Heart right ventricle (tissue), 16 donors: ENCODE measurements at regions not wholly inside any gene's neighbourhood (a gene's known extent, or its start where the extent isn't known, plus 50 kb on each side); places are given as distances from the start of the nearest gene placed in this dataset.

Experiments
- ATAC-seq, 8 donors: fragments of 200-7000 bp; cut with Tn5 transposase; one replicate each; pipeline ENCODE4 v1.9.1; 2020; ENCODE audit warnings: mild to moderate bottlenecking in 8 of 8, moderate library complexity in 8 of 8, moderate number of reproducible peaks in 1 of 8
- DNase-seq, 2 donors: peaks; one replicate each; pipeline ENCODE4 v3.0.0-alpha.2; 2020
- H3K27ac ChIP-seq, 10 donors: fragments of 200-600 bp; sonication (generic) in 2 of 10; one replicate each; pipeline versions ENCODE4 v1.5.0 to v1.8.0; 2020 to 2022; ENCODE audit warnings: mild to moderate bottlenecking in 3 of 10
- H3K27me3 ChIP-seq, 7 donors: fragments of 200-600 bp; one replicate each; pipeline ENCODE4 v1.8.0; 2021 to 2022; ENCODE audit warnings: mild to moderate bottlenecking in 2 of 7
- H3K36me3 ChIP-seq, 9 donors: fragments of 200-600 bp; sonication (generic) in 1 of 9; one replicate each; pipeline versions ENCODE4 v1.5.0 to v1.8.0; 2020 to 2022; ENCODE audit warnings: mild to moderate bottlenecking in 2 of 9
- H3K4me1 ChIP-seq, 9 donors: fragments of 200-600 bp; sonication (generic) in 1 of 9; one replicate each; pipeline versions ENCODE4 v1.5.0 to v1.8.0; 2020 to 2022; ENCODE audit warnings: mild to moderate bottlenecking in 4 of 9
- H3K4me3 ChIP-seq, 10 donors: fragments of 200-600 bp; sonication (generic) in 2 of 10; one replicate each; pipeline versions ENCODE4 v1.5.0 to v1.8.0; 2020 to 2022; ENCODE audit warnings: mild to moderate bottlenecking in 7 of 10, moderate library complexity in 2 of 10
- H3K9me3 ChIP-seq, 11 donors: fragments of 200-600 bp in 10 of 11; sonication (generic) in 2 of 11; one replicate each; pipeline versions ENCODE4 v1.5.0 to v1.8.0; 2013 to 2022; ENCODE audit warnings: mild to moderate bottlenecking in 2 of 11, control low read depth in 1 of 11, moderate library complexity in 1 of 11
- WGBS, 2 donors: extraction: QIAGEN DNeasy Blood & Tissue Kit; methylation state at CpG; one replicate each; pipeline ENCODE4 v1.1.7; 2013; ENCODE audit warnings: inconsistent platforms in 1 of 2; 5-methylcytosine and 5-hydroxymethylcytosine counted together
- intact Hi-C, 10 donors: fragments of 100-400 bp; cut with DNase I; formaldehyde crosslinking; loops; one replicate each; pipeline versions ENCODE4 v1.11.1 to v1.14.2; 2022
- TF ChIP-seq, protein P1 (sequence below), 9 donors: fragments of 200-600 bp; sonication (generic) in 2 of 9; IDR thresholded peaks; one replicate each; pipeline versions ENCODE4 v1.5.0 to v1.8.0; 2021 to 2022; ENCODE audit warnings: antibody characterized with exemption in 9 of 9, mild to moderate bottlenecking in 5 of 9, moderate library complexity in 1 of 9
- donor health status: Arrhythmogenic right ventricular cardiomyopathy.
- donor health status: ischemic (EF 13 %, LVEDD 7.1; RV severe dilation, severe dysfunction).
- donor health status: healthy with polysubstance abuse.
- donor health status: DM: no; HTN: yes; CAD: no.
- donor health status: DM: no; HTN: no; CAD: no.
- donor health status: ischemic (EF 25% LVEDD 6.9; RV normal size, moderate dysfunction).
- donor health status: ischemic (EF 25% LVEDD 5.7; RV mildly dilated, moderate dysfunction).
- donor health status: healthy.
- donor health status: DM: yes; HTN: yes; CAD: no.
- donor health status: Ischemic cardiomyopathy.
- donor health status: ischemic (EF 35%, LVEDD 5.7; RV mildly dilated, moderate dysfunction).
- donor health status: nonischemic (EF 11% LVEDD 7.7; RV severe dilation, severe dysfunction).
- donor health status: DM: yes; HTN: yes; CAD: no.
- donor health status: PGD.
- donor health status: ischemic (EF 29% LVEDD 5.4; RV normal size, mild dysfunction).
- donor health status: nonischemic (EF 23%, LVEDD 6.1; RV moderate dilation, normal function).

GRCh38 chr18:4524096-4524495 lies 69.0 kb upstream of the DLGAP1 start:
- WGBS, 2 donors: 60 to 65% methylated on average over 4 of the region's 4 CpGs
- intact Hi-C loops: no loop called here
- H3K4me1 ChIP-seq: no peaks in the 10 kb centered on the region

DNA sequence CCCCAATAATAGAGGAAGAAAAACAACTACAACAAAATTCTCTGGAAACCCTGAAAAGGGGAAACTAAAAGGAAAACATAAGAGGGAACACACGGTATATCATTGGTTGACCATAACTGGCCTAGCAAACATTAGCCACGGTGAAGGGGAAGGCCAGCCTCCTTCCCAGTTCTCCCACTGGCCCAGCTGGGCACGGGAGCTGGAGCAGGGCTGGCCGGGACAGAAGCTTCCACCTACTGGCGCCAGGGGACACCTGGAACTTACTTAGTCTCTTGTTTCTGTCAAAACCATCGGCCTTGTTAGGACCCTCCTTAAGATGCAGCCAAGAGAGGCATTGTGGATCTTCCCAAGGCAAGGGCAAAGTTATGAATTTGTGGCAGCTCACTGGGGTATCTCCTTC lies 56.1 kb upstream of the DLGAP1 start:
- DNase-seq (no peak), ATAC-seq (no peak)
- Histone ChIP-seq H3K36me3 (no peaks in the 10 kb centered on the region), H3K27ac (no peak overlapping the region), H3K4me3 (no peak overlapping the region), H3K9me3 (peaks cover 0 to 24% (median 0%) of the 10 kb centered on the region in 11 donors), H3K4me1 (no peaks in the 10 kb centered on the region), H3K27me3 (no peaks in the 10 kb centered on the region)
- TF ChIP-seq, protein P1, sequence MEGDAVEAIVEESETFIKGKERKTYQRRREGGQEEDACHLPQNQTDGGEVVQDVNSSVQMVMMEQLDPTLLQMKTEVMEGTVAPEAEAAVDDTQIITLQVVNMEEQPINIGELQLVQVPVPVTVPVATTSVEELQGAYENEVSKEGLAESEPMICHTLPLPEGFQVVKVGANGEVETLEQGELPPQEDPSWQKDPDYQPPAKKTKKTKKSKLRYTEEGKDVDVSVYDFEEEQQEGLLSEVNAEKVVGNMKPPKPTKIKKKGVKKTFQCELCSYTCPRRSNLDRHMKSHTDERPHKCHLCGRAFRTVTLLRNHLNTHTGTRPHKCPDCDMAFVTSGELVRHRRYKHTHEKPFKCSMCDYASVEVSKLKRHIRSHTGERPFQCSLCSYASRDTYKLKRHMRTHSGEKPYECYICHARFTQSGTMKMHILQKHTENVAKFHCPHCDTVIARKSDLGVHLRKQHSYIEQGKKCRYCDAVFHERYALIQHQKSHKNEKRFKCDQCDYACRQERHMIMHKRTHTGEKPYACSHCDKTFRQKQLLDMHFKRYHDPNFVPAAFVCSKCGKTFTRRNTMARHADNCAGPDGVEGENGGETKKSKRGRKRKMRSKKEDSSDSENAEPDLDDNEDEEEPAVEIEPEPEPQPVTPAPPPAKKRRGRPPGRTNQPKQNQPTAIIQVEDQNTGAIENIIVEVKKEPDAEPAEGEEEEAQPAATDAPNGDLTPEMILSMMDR (IDR thresholded peaks at IDR 0.05): no peak
- intact Hi-C loops: loop anchor here in 1 of 10 donors (10.0 kb wide), 1 partner anchor 56 kb away; the partner anchor contains the start of gene DLGAP1
- WGBS, 2 donors: 86 to 94% methylated on average over 6 of the region's 6 CpGs

More at GRCh38 chr18:4524096-4524495, 69.0 kb upstream of the DLGAP1 start:
- Histone ChIP-seq H3K27me3 (no peaks in the 10 kb centered on the region), H3K27ac (no peak overlapping the region), H3K9me3 (peaks cover 0 to 25% (median 0%) of the 10 kb centered on the region in 11 donors), H3K36me3 (no peaks in the 10 kb centered on the region), H3K4me3 (no peak overlapping the region)
- ATAC-seq (no peak), DNase-seq (no peak)
- TF ChIP-seq, protein P1 (IDR thresholded peaks at IDR 0.05): no peak

GRCh38 chr18:4510711-4511110 lies 55.6 kb upstream of the DLGAP1 start:
- H3K36me3 ChIP-seq: no peaks in the 10 kb centered on the region
- WGBS, 2 donors: 97 to 100% methylated on average over 1 of the region's 1 CpG
- no peak overlapping the region for H3K27ac ChIP-seq
- H3K9me3 ChIP-seq: peaks cover 0 to 19% (median 0%) of the 10 kb centered on the region in 11 donors
- no peak overlapping the region for H3K4me3 ChIP-seq
- H3K4me1 ChIP-seq: no peaks in the 10 kb centered on the region
- intact Hi-C loops: loop anchor here in 1 of 10 donors (10.0 kb wide), 1 partner anchor 56 kb away; the partner anchor contains the start of gene DLGAP1
- ATAC-seq (peak in 7 of 8 donors; percentile 49 to 92 (median 81)), DNase-seq (no peak)
- TF ChIP-seq, protein P1 (IDR thresholded peaks at IDR 0.05): no peak
- H3K27me3 ChIP-seq: no peaks in the 10 kb centered on the region

DNA sequence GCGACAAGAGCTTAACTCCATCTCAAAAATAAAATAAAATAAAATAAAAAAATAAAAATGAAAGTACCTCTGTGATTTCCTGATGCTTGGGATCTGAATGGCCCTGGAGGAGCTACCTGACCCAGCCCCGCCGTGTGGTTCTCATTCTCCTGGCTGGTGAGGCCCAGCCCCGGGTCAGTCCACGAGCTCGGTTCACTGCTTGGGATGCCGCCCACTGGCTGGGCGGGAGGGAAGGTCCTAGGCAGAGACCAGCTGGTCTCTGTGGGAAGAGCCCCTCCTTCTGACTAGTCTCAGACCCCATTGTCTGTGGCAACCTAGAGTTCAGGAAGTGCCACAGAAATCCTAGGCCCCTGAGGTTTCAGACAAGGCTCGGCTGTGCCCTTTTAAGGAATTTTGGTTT lies 55.1 kb upstream of the DLGAP1 start:
- intact Hi-C loops: loop anchor here in 1 of 10 donors (10.0 kb wide), 1 partner anchor 55 kb away; the partner anchor contains the start of gene DLGAP1
- ATAC-seq (no peak), DNase-seq (no peak)
- 91 to 93% methylated on average over 9 of the region's 9 CpGs for WGBS, 2 donors
- Histone ChIP-seq H3K27me3 (no peaks in the 10 kb centered on the region), H3K4me1 (no peaks in the 10 kb centered on the region), H3K9me3 (peaks cover 0 to 14% (median 0%) of the 10 kb centered on the region in 11 donors), H3K27ac (no peak overlapping the region), H3K36me3 (no peaks in the 10 kb centered on the region), H3K4me3 (no peak overlapping the region)
- TF ChIP-seq, protein P1 (IDR thresholded peaks at IDR 0.05): no peak
